HCT116 (cell line): ENCODE measurements at regions not wholly inside any gene's neighbourhood (a gene's known extent, or its start where the extent isn't known, plus 50 kb on each side); places are given as distances from the start of the nearest gene placed in this dataset.

Source experiments
- ATAC-seq: fragments of 200-7000 bp; cut with Tn5 transposase; 2 replicates; pipeline ENCODE4 v1.9.1; 2020; ENCODE audit warnings: mild to moderate bottlenecking, moderate library complexity
- BruUV-seq: library from RNA; stranded (reverse); fragments of 400-500 nt; replicated peaks from 2 replicates; lab custom pipeline; 2021; lab: Mats Ljungman, UMichigan
- CTCF ChIA-PET: fragments of 300-600 bp; sonication (Branson Sonifier 250); formaldehyde crosslinking; loops from one replicate; lab custom pipeline; 2021; ENCODE audit warnings: antibody characterized with exemption; lab: Charles Lee
- POLR2A ChIA-PET: fragments of 300-600, 350-600 bp; sonication (Branson Sonifier 250); formaldehyde crosslinking; loops from one replicate; lab custom pipeline; 2021; ENCODE audit warnings: antibody characterized with exemption; lab: Charles Lee
- RAD21 ChIA-PET, 2 experiments: fragments of 300-600 bp; sonication (Branson Sonifier 250); formaldehyde crosslinking; loops; one replicate each; lab custom pipeline; 2023; ENCODE audit warnings: low total read pairs in 2 of 2; ENCODE audit not compliant: uncharacterized antibody in 2 of 2, unreplicated experiment in 2 of 2, low non-redundant PET in 1 of 2; lab: Charles Lee
- DNase-seq: peaks from one replicate; pipeline ENCODE4 v3.0.0-alpha.2; 2010; ENCODE audit warnings: low read depth, low spot score
- H2AFZ ChIP-seq: fragments of 200-600 bp; shearing (Covaris generic), sonication (generic); 2 replicates; pipeline ENCODE4 v1.6.1; 2017; ENCODE audit warnings: low read depth, mixed run types, mixed read lengths, antibody characterized with exemption, low read length; ENCODE audit not compliant: poor library complexity, severe bottlenecking
- H3K27ac ChIP-seq: 2 replicates; pipeline ENCODE4 v1.5.1; 2012; ENCODE audit warnings: low read depth, low read length
- H3K27me3 ChIP-seq: fragments of 200-600 bp; sonication (generic); 2 replicates; pipeline ENCODE4 v1.6.1; 2016; ENCODE audit warnings: mixed run types, low read length, mixed read lengths; ENCODE audit not compliant: insufficient read depth
- H3K36me3 ChIP-seq, 2 experiments: fragments of 200-500 bp in 1 of 2; fragments of 200-600 bp in 1 of 2; sonication (Bioruptor generic) in 1 of 2; sonication (generic) in 1 of 2; 2 replicates each; pipeline versions ENCODE4 v1.5.1 to v1.6.1; 2014 to 2016; ENCODE audit warnings: low read length in 2 of 2, inconsistent platforms in 1 of 2, mixed read lengths in 1 of 2, mixed run types in 1 of 2; ENCODE audit not compliant: insufficient read depth in 2 of 2, control insufficient read depth in 1 of 2
- H3K4me1 ChIP-seq, 2 experiments: fragments of 200-600 bp in 1 of 2; sonication (generic) in 1 of 2; 2 replicates each; pipeline versions ENCODE4 v1.5.1 to v1.6.1; 2012 to 2017; ENCODE audit warnings: low read length in 2 of 2, inconsistent platforms in 1 of 2, mild to moderate bottlenecking in 1 of 2, mixed read lengths in 1 of 2, mixed run types in 1 of 2, moderate library complexity in 1 of 2; ENCODE audit not compliant: insufficient read depth in 2 of 2, control insufficient read depth in 1 of 2
- H3K4me2 ChIP-seq: fragments of 200-600 bp; sonication (generic); 2 replicates; pipeline ENCODE4 v1.6.1; 2017; ENCODE audit warnings: mixed run types, low read length, mixed read lengths
- H3K4me3 ChIP-seq, 2 experiments: fragments of 200-600 bp in 1 of 2; sonication (generic) in 1 of 2; replicated peaks in 1 of 2; 2 replicates each; pipeline ENCODE4 v1.5.1; 2011 to 2016; ENCODE audit warnings: low read length in 2 of 2, control low read depth in 1 of 2, low read depth in 1 of 2, mild to moderate bottlenecking in 1 of 2, mixed read lengths in 1 of 2, mixed run types in 1 of 2
- H3K79me2 ChIP-seq: fragments of 200-600 bp; sonication (generic); 2 replicates; pipeline ENCODE4 v1.6.1; 2017; ENCODE audit warnings: mild to moderate bottlenecking, mixed run types, low read length, moderate library complexity, mixed read lengths; ENCODE audit not compliant: insufficient read depth
- H3K9ac ChIP-seq: fragments of 200-600 bp; sonication (generic); 2 replicates; pipeline ENCODE4 v1.6.1; 2016; ENCODE audit warnings: low read length, mixed read lengths
- H3K9me2 ChIP-seq: fragments of 200-600 bp; sonication (generic), shearing (Covaris generic); 2 replicates; pipeline ENCODE4 v1.6.1; 2017; ENCODE audit warnings: mixed run types, mild to moderate bottlenecking, moderate library complexity; ENCODE audit not compliant: insufficient read depth
- H3K9me3 ChIP-seq, 2 experiments: fragments of 200-500 bp in 1 of 2; fragments of 200-600 bp in 1 of 2; sonication (Bioruptor generic) in 1 of 2; sonication (generic) in 1 of 2; 2 replicates each; pipeline ENCODE4 v1.6.1; 2014 to 2017; ENCODE audit warnings: low read length in 2 of 2, mixed read lengths in 2 of 2, inconsistent platforms in 1 of 2, low read depth in 1 of 2, mild to moderate bottlenecking in 1 of 2, mixed run types in 1 of 2, moderate library complexity in 1 of 2; ENCODE audit not compliant: control insufficient read depth in 1 of 2, insufficient read depth in 1 of 2
- H4K20me1 ChIP-seq: fragments of 200-600 bp; sonication (generic), shearing (Covaris generic); 2 replicates; pipeline ENCODE4 v1.6.1; 2017; ENCODE audit warnings: mixed run types, mild to moderate bottlenecking, moderate library complexity; ENCODE audit not compliant: insufficient read depth
- CEBPB ChIP-seq: IDR thresholded peaks from 2 replicates; pipeline ENCODE4 v1.6.1; 2012; ENCODE audit warnings: low read depth
- CTCF ChIP-seq, 3 experiments: fragments of 200-600 bp in 1 of 3; sonication (generic) in 1 of 3; IDR thresholded peaks in 2 of 3; conservative IDR thresholded peaks in 1 of 3; 2 replicates each; pipeline ENCODE4 v1.5.1; 2012 to 2017; ENCODE audit warnings: low read depth in 2 of 3, low read length in 2 of 3, antibody characterized with exemption in 1 of 3, borderline replicate concordance in 1 of 3, control low read depth in 1 of 3, mild to moderate bottlenecking in 1 of 3, mixed read lengths in 1 of 3, mixed run types in 1 of 3, moderate library complexity in 1 of 3; ENCODE audit not compliant: insufficient read depth in 1 of 3
- EGR1 ChIP-seq: IDR thresholded peaks from 2 replicates; pipeline ENCODE4 v1.6.1; 2012; ENCODE audit warnings: low read depth
- ELF1 ChIP-seq: IDR thresholded peaks from 2 replicates; pipeline ENCODE4 v1.6.1; 2012; ENCODE audit warnings: low read depth, borderline replicate concordance
- EZH2 ChIP-seq: fragments of 200-600 bp; sonication (generic); IDR thresholded peaks from 2 replicates; pipeline ENCODE4 v1.6.1; 2017; ENCODE audit warnings: antibody characterized with exemption, mixed run types
- EZH2phosphoT487 ChIP-seq: fragments of 200-600 bp; IDR thresholded peaks from 2 replicates; pipeline ENCODE4 v1.6.1; 2018; ENCODE audit warnings: antibody characterized with exemption, borderline replicate concordance
- FOSL1 ChIP-seq: IDR thresholded peaks from 2 replicates; pipeline ENCODE4 v1.6.1; 2012; ENCODE audit warnings: low read depth
- JUND ChIP-seq: IDR thresholded peaks from 2 replicates; pipeline ENCODE4 v1.6.1; 2012
- POLR2A ChIP-seq: IDR thresholded peaks from 2 replicates; pipeline ENCODE4 v1.7.0; 2011; ENCODE audit warnings: borderline replicate concordance; ENCODE audit not compliant: insufficient read depth, insufficient read length; ENCODE audit errors: extremely low read depth
- POLR2AphosphoS5 ChIP-seq: IDR thresholded peaks from 2 replicates; pipeline ENCODE4 v1.6.1; 2011; ENCODE audit warnings: mild to moderate bottlenecking, low read depth, low read length, moderate library complexity
- TCF7L2 ChIP-seq: IDR thresholded peaks from 2 replicates; pipeline ENCODE4 v1.7.0; 2011; ENCODE audit warnings: borderline replicate concordance, inconsistent platforms; ENCODE audit not compliant: insufficient read depth, insufficient read length; ENCODE audit errors: extremely low read depth
- YY1 ChIP-seq: IDR thresholded peaks from 2 replicates; pipeline ENCODE4 v1.6.1; 2011; ENCODE audit warnings: low read length, low read depth, moderate library complexity, mild to moderate bottlenecking; ENCODE audit not compliant: insufficient replicate concordance; ENCODE audit errors: extremely low read depth
- ZBTB33 ChIP-seq: IDR thresholded peaks from 2 replicates; pipeline ENCODE4 v1.6.1; 2011; ENCODE audit warnings: mild to moderate bottlenecking, low read length, moderate library complexity; ENCODE audit not compliant: insufficient replicate concordance; ENCODE audit errors: extremely low read depth
- ZFX ChIP-seq: fragments of 450-650 bp; IDR thresholded peaks from 2 replicates; pipeline ENCODE4 v1.6.1; 2017
- intact Hi-C: fragments of 100-400 bp; cut with micrococcal nuclease; formaldehyde crosslinking; loops from 2 replicates; pipeline ENCODE4 v1.10.0; 2022
- TF ChIP-seq, protein P1 (sequence below): IDR thresholded peaks from 2 replicates; pipeline ENCODE4 v1.6.1; 2012
- TF ChIP-seq, protein P2 (sequence below): IDR thresholded peaks from 2 replicates; pipeline ENCODE4 v1.6.1; 2012; ENCODE audit warnings: low read depth

- intact Hi-C loops, result no loop called here
- BruUV-seq, result no TSS peak
- no peak for TF ChIP-seq ZFX
- no peak for TF ChIP-seq ELF1
- TF ChIP-seq YY1, result no peak
- no peak for TF ChIP-seq EZH2phosphoT487
- no peak for TF ChIP-seq POLR2A
- no peak for TF ChIP-seq ZBTB33
- TF ChIP-seq, protein P1, sequence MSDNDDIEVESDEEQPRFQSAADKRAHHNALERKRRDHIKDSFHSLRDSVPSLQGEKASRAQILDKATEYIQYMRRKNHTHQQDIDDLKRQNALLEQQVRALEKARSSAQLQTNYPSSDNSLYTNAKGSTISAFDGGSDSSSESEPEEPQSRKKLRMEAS, result no peak
- no peak for TF ChIP-seq CEBPB
- no peak for TF ChIP-seq EZH2
- TF ChIP-seq, protein P2, sequence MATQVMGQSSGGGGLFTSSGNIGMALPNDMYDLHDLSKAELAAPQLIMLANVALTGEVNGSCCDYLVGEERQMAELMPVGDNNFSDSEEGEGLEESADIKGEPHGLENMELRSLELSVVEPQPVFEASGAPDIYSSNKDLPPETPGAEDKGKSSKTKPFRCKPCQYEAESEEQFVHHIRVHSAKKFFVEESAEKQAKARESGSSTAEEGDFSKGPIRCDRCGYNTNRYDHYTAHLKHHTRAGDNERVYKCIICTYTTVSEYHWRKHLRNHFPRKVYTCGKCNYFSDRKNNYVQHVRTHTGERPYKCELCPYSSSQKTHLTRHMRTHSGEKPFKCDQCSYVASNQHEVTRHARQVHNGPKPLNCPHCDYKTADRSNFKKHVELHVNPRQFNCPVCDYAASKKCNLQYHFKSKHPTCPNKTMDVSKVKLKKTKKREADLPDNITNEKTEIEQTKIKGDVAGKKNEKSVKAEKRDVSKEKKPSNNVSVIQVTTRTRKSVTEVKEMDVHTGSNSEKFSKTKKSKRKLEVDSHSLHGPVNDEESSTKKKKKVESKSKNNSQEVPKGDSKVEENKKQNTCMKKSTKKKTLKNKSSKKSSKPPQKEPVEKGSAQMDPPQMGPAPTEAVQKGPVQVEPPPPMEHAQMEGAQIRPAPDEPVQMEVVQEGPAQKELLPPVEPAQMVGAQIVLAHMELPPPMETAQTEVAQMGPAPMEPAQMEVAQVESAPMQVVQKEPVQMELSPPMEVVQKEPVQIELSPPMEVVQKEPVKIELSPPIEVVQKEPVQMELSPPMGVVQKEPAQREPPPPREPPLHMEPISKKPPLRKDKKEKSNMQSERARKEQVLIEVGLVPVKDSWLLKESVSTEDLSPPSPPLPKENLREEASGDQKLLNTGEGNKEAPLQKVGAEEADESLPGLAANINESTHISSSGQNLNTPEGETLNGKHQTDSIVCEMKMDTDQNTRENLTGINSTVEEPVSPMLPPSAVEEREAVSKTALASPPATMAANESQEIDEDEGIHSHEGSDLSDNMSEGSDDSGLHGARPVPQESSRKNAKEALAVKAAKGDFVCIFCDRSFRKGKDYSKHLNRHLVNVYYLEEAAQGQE, result no peak
- TF ChIP-seq EGR1, result no peak
- no peak for TF ChIP-seq TCF7L2
- no peak for TF ChIP-seq POLR2AphosphoS5
- no peak for TF ChIP-seq FOSL1
- no peak for TF ChIP-seq CTCF (IDR thresholded peaks at IDR 0.05 in 2 of 3, conservative IDR thresholded peaks at IDR 0.05 in 1 of 3; ENCODE audit: borderline replicate concordance in 1 of 3, insufficient read depth in 1 of 3, low read depth in 2 of 3, low read length in 2 of 3)
- no peak for TF ChIP-seq JUND
- RAD21 ChIA-PET, result no interaction called here
- no peak overlapping the region for H3K27ac ChIP-seq
- CTCF ChIA-PET, result interaction anchor here (1.6 kb wide), 1 partner anchor 11 kb away, joined by 3 read pairs; no protein-coding TSS in a partner anchor
- no peaks in the 10 kb centered on the region for H3K27me3 ChIP-seq
- H4K20me1 ChIP-seq, result no peaks in the 10 kb centered on the region
- H3K79me2 ChIP-seq, result no peaks in the 10 kb centered on the region
- no peak overlapping the region for H2AFZ ChIP-seq
- H3K4me1 ChIP-seq, result peaks cover 5 to 12% of the 10 kb centered on the region in 2 experiments
- POLR2A ChIA-PET, result no interaction called here
- H3K9me3 ChIP-seq, result no peaks in the 10 kb centered on the region
- ATAC-seq (no peak), DNase-seq (no peak)
- no peak overlapping the region for H3K4me3 ChIP-seq
- no peak overlapping the region for H3K4me2 ChIP-seq
- no peaks in the 10 kb centered on the region for H3K9me2 ChIP-seq
- H3K9ac ChIP-seq, result no peak overlapping the region
- no peaks in the 10 kb centered on the region for H3K36me3 ChIP-seq
Measured at GRCh38 chr6:137685798-137686375, 181.2 kb upstream of the TNFAIP3 start.
